ENCODE measurements at regions not wholly inside any gene's neighbourhood (a gene's known extent, or its start where the extent isn't known, plus 50 kb on each side); places are given as distances from the start of the nearest gene placed in this dataset.

GRCh38 chr16:85485379-85485778 is 127.7 kb upstream of the GSE1 start:
- Histone ChIP-seq H3K4me1 (ENCODE audit: low read depth, poor library complexity, severe bottlenecking) (peaks cover 8% of the 10 kb centered on the region), H3K27ac (no peak overlapping the region), H4K20me1 (ENCODE audit: insufficient read depth) (no peaks in the 10 kb centered on the region), H3K4me3 (IDR thresholded peaks at IDR 0.05; ENCODE audit: insufficient read depth, low read depth, low read length) (no peak overlapping the region), H3K36me3 (ENCODE audit: insufficient read depth) (no peaks in the 10 kb centered on the region), H3K4me2 (no peak overlapping the region), H2AFZ (ENCODE audit: low read depth) (no peak overlapping the region), H3K27me3 (ENCODE audit: insufficient read depth, low read depth) (peaks cover 86% of the 10 kb centered on the region), H3K9ac (no peak overlapping the region), H3K79me2 (ENCODE audit: insufficient read depth, low read depth) (no peaks in the 10 kb centered on the region)
- TF ChIP-seq, protein P1, sequence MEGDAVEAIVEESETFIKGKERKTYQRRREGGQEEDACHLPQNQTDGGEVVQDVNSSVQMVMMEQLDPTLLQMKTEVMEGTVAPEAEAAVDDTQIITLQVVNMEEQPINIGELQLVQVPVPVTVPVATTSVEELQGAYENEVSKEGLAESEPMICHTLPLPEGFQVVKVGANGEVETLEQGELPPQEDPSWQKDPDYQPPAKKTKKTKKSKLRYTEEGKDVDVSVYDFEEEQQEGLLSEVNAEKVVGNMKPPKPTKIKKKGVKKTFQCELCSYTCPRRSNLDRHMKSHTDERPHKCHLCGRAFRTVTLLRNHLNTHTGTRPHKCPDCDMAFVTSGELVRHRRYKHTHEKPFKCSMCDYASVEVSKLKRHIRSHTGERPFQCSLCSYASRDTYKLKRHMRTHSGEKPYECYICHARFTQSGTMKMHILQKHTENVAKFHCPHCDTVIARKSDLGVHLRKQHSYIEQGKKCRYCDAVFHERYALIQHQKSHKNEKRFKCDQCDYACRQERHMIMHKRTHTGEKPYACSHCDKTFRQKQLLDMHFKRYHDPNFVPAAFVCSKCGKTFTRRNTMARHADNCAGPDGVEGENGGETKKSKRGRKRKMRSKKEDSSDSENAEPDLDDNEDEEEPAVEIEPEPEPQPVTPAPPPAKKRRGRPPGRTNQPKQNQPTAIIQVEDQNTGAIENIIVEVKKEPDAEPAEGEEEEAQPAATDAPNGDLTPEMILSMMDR (conservative IDR thresholded peaks at IDR 0.05; ENCODE audit: low read depth, low read length), result no peak

DNA sequence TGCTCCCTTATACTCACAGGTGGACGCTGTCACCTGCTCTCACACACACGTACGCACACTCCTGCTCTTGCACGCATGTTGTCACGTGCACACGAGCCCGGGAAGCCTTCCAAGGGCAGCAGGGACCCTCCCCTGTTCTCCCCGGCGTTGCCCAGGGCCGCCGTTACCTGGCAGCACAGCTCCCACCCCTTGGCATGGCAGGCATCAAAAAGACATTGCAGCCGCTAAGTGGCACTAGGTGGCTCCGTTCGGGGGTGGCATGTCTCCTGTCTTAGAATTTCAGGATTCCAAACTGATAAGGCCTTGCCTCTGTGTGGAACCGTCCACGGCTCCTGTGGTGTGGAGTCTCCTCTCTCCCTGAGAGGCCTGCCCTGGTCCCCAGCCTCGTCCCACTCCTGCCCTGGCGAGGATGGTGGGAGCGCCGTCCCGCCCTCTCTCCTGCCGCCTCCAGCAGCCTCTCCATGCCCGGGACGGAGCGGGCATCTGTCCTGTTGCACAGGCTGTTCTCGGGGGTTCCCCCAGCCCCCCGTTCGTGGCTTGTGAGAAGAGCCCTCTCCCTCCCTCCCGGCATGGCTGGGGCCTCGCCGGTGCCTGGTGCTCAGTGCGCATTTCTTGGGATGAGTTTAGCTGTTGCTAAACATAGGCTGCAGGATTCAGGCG is 126.7 kb upstream of the GSE1 start:
- H3K79me2 ChIP-seq (ENCODE audit: insufficient read depth, low read depth), result no peaks in the 10 kb centered on the region
- H3K36me3 ChIP-seq (ENCODE audit: insufficient read depth), result no peaks in the 10 kb centered on the region
- H3K27me3 ChIP-seq (ENCODE audit: insufficient read depth, low read depth), result peaks cover 81% of the 10 kb centered on the region
- H3K4me2 ChIP-seq, result no peak overlapping the region
- H4K20me1 ChIP-seq (ENCODE audit: insufficient read depth), result no peaks in the 10 kb centered on the region
- no peak overlapping the region for H3K27ac ChIP-seq
- H3K4me1 ChIP-seq (ENCODE audit: low read depth, poor library complexity, severe bottlenecking), result no peaks in the 10 kb centered on the region
- no peak overlapping the region for H2AFZ ChIP-seq (ENCODE audit: low read depth)
- H3K4me3 ChIP-seq (IDR thresholded peaks at IDR 0.05; ENCODE audit: insufficient read depth, low read depth, low read length), result no peak overlapping the region
- no peak overlapping the region for H3K9ac ChIP-seq
- TF ChIP-seq, protein P1 (conservative IDR thresholded peaks at IDR 0.05; ENCODE audit: low read depth, low read length), result no peak

GRCh38 chr16:85488414-85488813 is 124.7 kb upstream of the GSE1 start:
- no peak overlapping the region for H3K27ac ChIP-seq
- no peak overlapping the region for H3K4me2 ChIP-seq
- H3K36me3 ChIP-seq (ENCODE audit: insufficient read depth), result no peaks in the 10 kb centered on the region
- H3K9ac ChIP-seq, result no peak overlapping the region
- H4K20me1 ChIP-seq (ENCODE audit: insufficient read depth), result no peaks in the 10 kb centered on the region
- H3K27me3 ChIP-seq (ENCODE audit: insufficient read depth, low read depth), result peaks cover 79% of the 10 kb centered on the region
- no peak overlapping the region for H3K4me3 ChIP-seq (IDR thresholded peaks at IDR 0.05; ENCODE audit: insufficient read depth, low read depth, low read length)
- no peak overlapping the region for H2AFZ ChIP-seq (ENCODE audit: low read depth)
- H3K79me2 ChIP-seq (ENCODE audit: insufficient read depth, low read depth), result no peaks in the 10 kb centered on the region
- H3K4me1 ChIP-seq (ENCODE audit: low read depth, poor library complexity, severe bottlenecking), result no peaks in the 10 kb centered on the region
- TF ChIP-seq, protein P1 (conservative IDR thresholded peaks at IDR 0.05; ENCODE audit: low read depth, low read length), result no peak

DNA sequence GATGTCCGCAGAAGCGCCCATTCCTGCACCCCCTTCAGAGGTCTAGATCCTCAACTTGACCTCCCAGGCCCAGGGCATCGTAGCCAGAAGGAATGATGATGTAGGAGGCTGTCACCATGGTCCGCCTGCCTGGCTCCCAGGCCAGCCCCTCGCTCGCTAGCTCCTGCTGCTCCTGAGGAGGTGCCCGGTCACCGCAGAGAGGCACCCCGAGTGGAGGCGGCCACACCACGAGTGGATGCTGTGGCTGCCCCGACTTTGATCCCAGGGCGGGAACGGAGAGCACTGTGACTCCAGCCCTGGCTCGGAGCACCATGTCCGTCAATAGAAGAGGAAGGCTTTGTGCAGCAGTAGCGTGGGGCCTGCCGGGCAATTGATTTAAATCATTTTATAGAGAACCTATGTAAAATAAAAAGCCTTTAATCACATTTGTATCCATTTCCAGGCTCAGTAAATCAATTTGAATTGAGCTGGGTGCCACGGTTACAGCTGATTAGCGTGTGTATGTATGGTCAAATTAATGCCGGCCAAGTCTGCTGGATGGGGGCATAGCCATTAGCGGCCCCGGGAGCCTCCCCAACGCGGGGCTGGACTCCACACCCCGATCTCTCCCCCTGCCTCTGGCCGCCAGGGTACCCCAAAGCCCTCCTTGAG is 122.6 kb upstream of the GSE1 start:
- Histone ChIP-seq H3K36me3 (ENCODE audit: insufficient read depth) (no peaks in the 10 kb centered on the region), H3K4me2 (no peak overlapping the region), H3K27ac (no peak overlapping the region), H4K20me1 (ENCODE audit: insufficient read depth) (no peaks in the 10 kb centered on the region), H3K79me2 (ENCODE audit: insufficient read depth, low read depth) (no peaks in the 10 kb centered on the region), H3K4me3 (IDR thresholded peaks at IDR 0.05; ENCODE audit: insufficient read depth, low read depth, low read length) (no peak overlapping the region), H3K27me3 (ENCODE audit: insufficient read depth, low read depth) (peaks cover 82% of the 10 kb centered on the region), H2AFZ (ENCODE audit: low read depth) (no peak overlapping the region), H3K9ac (no peak overlapping the region), H3K4me1 (ENCODE audit: low read depth, poor library complexity, severe bottlenecking) (no peaks in the 10 kb centered on the region)
- TF ChIP-seq, protein P1 (conservative IDR thresholded peaks at IDR 0.05; ENCODE audit: low read depth, low read length), result no peak

Data from KMS-11 (cell line).